Duodenal mucosa (tissue), 2 donors: ENCODE measurements at regions not wholly inside any gene's neighbourhood (a gene's known extent, or its start where the extent isn't known, plus 50 kb on each side); places are given as distances from the start of the nearest gene placed in this dataset.

Experiments used
- H3K27ac ChIP-seq: one replicate; pipeline ENCODE4 v1.7.0; 2013; ENCODE audit warnings: low read depth, low read length
- H3K27me3 ChIP-seq, 2 donors: one replicate each; pipeline ENCODE4 v1.7.0; 2013; ENCODE audit warnings: low read length in 2 of 2, control low read depth in 1 of 2; ENCODE audit not compliant: insufficient read depth in 2 of 2, control insufficient read depth in 1 of 2
- H3K36me3 ChIP-seq, 2 donors: one replicate each; pipeline ENCODE4 v1.7.0; 2013; ENCODE audit warnings: low read length in 2 of 2, control low read depth in 1 of 2; ENCODE audit not compliant: insufficient read depth in 2 of 2, control insufficient read depth in 1 of 2
- H3K4me1 ChIP-seq, 2 donors: one replicate each; pipeline ENCODE4 v1.7.0; 2013; ENCODE audit warnings: low read length in 2 of 2, control low read depth in 1 of 2; ENCODE audit not compliant: insufficient read depth in 2 of 2, control insufficient read depth in 1 of 2
- H3K4me3 ChIP-seq, 2 donors: one replicate each; pipeline ENCODE4 v1.7.0; 2013; ENCODE audit warnings: low read length in 2 of 2, low read depth in 1 of 2
- H3K9ac ChIP-seq, 2 donors: one replicate each; pipeline ENCODE4 v1.7.0; 2013; ENCODE audit warnings: low read length in 2 of 2, low read depth in 1 of 2
- H3K9me3 ChIP-seq, 2 donors: one replicate each; pipeline ENCODE4 v1.7.0; 2013; ENCODE audit warnings: low read length in 2 of 2, control low read depth in 1 of 2; ENCODE audit not compliant: control insufficient read depth in 1 of 2

DNA sequence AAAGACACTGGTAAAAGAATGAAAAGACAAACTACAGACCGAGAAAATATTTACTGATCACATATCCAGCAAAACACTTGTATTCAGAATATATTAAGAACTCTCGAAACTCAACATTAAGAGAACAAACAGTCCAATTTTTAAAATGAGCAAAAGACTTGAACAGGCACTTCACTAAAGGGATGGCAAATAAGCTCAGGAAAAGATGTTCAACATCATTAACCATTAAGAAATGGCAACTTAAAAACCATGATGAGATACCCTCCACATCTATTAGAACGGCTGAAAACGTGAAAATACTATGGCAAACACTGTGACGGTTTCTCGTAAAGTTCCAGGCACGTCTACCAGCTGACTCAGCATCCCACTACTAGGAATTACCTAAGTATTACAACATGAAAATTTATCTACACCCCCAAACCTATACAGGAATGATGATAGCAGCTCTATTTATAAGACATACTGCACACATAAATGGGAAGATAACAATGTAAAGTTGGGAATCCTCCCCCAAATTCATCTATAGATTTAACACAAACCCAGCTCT lies 86.1 kb upstream of the PROK2 start:
- no peak overlapping the region for H3K4me3 ChIP-seq
- no peaks in the 10 kb centered on the region for H3K4me1 ChIP-seq
- H3K36me3 ChIP-seq, result no peaks in the 10 kb centered on the region
- no peaks in the 10 kb centered on the region for H3K27me3 ChIP-seq
- no peak overlapping the region for H3K9ac ChIP-seq
- H3K9me3 ChIP-seq, result no peaks in the 10 kb centered on the region
- no peak overlapping the region for H3K27ac ChIP-seq

DNA sequence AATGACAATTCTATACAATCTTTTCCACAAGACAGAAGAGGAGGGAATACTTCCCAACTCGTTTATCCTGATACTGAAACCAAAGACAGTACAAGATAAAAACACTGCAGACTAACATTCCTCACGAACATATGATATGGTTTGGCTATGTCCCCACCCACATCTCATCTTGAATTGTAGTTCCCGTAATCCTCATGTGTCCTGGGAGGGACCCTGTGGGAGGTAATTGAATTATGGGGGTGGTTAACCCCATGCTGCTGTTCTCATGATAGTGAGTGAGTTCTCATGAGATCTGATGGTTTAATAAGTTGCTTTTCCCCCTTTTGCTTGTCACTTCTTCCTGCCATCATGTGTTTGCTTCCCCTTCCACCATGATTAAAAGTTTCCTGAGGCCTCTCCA lies 83.9 kb upstream of the PROK2 start:
- H3K27me3 ChIP-seq, result peaks cover 0 to 10% of the 10 kb centered on the region in 2 donors
- H3K9me3 ChIP-seq, result no peaks in the 10 kb centered on the region
- H3K27ac ChIP-seq, result no peak overlapping the region
- no peaks in the 10 kb centered on the region for H3K36me3 ChIP-seq
- no peak overlapping the region for H3K9ac ChIP-seq
- H3K4me3 ChIP-seq, result no peak overlapping the region
- no peaks in the 10 kb centered on the region for H3K4me1 ChIP-seq

DNA sequence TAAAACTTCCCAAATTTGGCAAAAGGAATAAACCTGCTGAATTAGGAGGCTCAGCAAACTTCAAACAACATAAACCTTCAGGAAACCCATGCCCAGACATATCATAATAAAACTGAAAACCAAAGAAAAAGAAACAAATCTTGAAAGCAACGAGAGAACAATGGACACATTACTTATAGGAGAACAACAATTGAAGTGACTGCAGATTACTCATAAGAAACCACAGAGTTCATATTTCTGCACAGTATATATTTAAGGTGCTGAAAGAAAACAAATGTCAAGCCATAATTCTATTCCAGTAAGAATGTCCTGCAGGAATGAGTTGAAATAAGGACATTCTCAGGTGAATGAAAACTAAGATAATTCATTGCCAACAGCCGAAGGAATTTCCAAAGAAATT lies 80.8 kb upstream of the PROK2 start:
- H3K4me1 ChIP-seq, result no peaks in the 10 kb centered on the region
- peaks cover 6 to 12% of the 10 kb centered on the region in 2 donors for H3K27me3 ChIP-seq

DNA sequence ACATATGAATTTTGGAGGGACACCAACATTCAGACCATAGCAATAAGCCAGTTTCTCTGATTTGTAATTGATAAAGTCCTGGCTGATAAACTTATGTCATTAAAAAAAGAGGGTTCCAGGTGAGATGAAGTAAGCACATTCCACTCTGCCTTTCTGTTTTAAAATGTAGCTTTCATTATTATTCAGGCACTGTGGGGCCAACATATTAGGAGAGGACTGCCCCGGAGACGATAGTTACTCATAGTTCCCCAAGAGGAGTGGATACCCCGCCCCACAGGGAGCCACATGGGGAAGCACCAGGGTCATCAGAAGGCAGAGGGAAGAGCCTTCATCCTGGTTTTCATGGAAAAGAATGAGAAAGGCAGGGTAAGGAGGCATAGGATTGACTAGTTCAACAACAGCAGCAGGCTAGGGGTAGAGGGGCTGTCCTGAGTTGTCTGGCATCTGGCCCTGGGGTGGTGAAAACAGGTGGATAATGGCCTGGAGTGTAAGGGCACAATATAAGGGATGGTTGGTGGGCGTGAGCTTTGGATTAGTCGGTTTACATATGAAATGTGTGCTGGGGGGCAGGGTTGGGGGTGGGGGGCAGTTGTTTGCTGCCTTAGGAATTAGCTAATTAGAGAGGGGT lies 78.7 kb upstream of the PROK2 start:
- H3K4me1 ChIP-seq, result no peaks in the 10 kb centered on the region
- peaks cover 6 to 12% of the 10 kb centered on the region in 2 donors for H3K27me3 ChIP-seq
- H3K9ac ChIP-seq, result no peak overlapping the region
- H3K4me3 ChIP-seq, result no peak overlapping the region
- no peak overlapping the region for H3K27ac ChIP-seq
- no peaks in the 10 kb centered on the region for H3K36me3 ChIP-seq
- peaks cover 3 to 10% of the 10 kb centered on the region in 2 donors for H3K9me3 ChIP-seq

More for the DNA sequence above, 80.8 kb upstream of the PROK2 start:
- Histone ChIP-seq H3K9me3 (peaks cover 2 to 5% of the 10 kb centered on the region in 2 donors), H3K36me3 (no peaks in the 10 kb centered on the region), H3K9ac (no peak overlapping the region), H3K27ac (no peak overlapping the region), H3K4me3 (no peak overlapping the region)

DNA sequence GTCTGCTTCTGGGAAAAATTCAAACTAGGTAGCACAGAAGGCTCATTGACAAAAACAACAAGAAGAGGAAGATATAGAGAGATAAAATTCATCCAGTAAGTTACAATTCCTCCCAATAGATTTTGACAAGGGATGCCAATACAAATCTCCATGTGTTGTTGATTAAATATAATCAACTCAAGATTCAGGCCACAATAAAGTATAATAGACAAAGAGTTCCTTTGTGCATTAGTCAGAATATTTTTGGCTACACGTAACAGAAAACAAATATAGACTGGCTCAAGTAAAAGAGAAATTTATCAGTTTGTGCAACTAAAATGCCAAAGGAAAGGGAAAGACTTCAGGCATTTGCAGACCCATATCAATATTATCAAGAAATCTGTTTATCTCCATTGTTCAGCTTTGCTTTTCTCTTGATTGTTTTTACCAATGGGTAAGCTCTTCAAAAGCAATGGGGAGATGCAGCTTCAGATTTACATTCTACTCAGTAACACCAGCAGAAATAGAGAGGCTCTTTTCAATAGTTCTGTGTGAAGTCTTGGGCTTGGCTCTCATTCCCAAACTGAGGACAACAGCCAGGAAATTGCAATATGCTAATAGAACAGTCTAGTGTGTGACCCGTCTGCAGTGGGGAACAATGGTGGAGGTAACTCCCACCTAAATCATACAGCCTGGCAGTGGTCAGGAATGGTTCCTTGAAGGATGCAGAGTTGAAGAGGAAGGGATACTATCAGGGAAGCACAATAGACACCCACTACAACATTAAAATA lies 77.6 kb upstream of the PROK2 start:
- Histone ChIP-seq H3K27me3 (peaks cover 6 to 12% of the 10 kb centered on the region in 2 donors), H3K9me3 (peaks cover 3 to 10% of the 10 kb centered on the region in 2 donors), H3K4me3 (no peak overlapping the region), H3K4me1 (no peaks in the 10 kb centered on the region), H3K27ac (no peak overlapping the region), H3K9ac (no peak overlapping the region), H3K36me3 (no peaks in the 10 kb centered on the region)

DNA sequence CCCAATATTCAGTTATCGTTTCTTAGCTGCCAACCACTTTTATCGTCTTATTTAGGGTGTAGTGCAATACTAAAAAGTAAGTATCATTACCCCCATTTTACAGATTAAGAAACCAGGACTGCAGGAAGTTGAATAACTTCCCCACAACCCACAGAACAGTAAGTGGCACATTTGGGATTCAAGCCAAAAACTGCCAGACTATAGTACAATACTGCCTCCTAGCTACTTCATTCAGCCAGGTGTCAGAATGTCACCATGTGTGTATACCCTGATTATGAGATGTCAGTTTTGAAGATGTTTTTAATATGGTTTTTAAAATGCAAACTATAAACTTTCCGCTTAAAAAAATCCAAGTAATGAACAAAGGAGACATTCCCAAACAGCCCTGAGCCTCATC lies 74.2 kb upstream of the PROK2 start:
- Histone ChIP-seq H3K27me3 (peaks cover 3 to 6% of the 10 kb centered on the region in 2 donors), H3K9me3 (peaks cover 3 to 10% of the 10 kb centered on the region in 2 donors), H3K4me3 (no peak overlapping the region), H3K9ac (no peak overlapping the region), H3K4me1 (no peaks in the 10 kb centered on the region), H3K36me3 (no peaks in the 10 kb centered on the region), H3K27ac (no peak overlapping the region)

DNA sequence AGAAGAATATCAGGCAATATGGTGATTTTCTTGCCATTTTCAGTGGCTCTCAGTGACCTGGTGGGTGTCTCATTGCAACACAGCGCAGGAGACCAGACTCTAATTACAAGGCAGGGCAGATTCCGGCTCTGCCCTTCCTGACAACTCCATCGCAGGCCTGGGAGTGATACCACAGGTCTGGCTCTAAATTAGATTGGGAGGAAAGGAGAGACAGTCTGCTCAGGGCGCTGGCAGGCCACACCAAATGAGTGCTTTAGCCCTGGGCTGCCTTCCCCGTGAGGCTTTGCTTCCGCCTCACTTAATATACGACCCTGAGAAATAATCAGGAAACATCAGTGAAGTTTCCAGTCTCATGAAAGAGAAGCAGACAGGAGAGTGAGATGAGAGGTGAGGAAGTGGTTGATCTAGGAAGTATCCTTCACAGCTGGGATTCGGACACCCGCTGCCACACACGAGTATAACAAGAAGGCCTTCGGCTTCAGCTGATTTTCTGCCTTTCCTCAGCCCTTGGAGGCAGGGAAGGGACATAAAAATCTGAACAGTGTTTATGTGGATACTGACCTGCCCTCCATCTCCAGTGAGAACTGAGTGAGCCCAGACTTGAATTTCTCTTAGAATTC lies 73.7 kb upstream of the PROK2 start:
- no peaks in the 10 kb centered on the region for H3K4me1 ChIP-seq
- peaks cover 3 to 6% of the 10 kb centered on the region in 2 donors for H3K27me3 ChIP-seq

DNA sequence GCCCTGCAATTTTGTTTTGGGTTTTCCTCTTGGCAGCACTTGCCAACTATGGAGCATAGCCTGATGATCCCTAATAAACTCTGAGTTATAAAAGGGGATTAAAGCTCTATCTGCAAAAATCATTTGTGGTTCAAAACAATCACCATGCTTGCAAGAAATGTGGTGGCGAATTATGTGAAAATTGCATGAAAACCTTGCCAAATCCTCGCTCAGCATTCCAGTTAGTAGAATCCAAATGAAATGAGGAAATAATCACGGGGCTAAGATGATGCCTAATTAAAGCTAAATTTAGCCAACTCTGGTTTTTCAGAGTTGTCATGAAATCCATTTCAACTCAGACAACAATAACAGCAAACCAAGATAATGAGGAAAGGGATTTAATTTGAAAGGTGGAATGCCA lies 73.0 kb upstream of the PROK2 start:
- no peaks in the 10 kb centered on the region for H3K4me1 ChIP-seq
- no peaks in the 10 kb centered on the region for H3K36me3 ChIP-seq
- no peak overlapping the region for H3K27ac ChIP-seq
- H3K4me3 ChIP-seq, result no peak overlapping the region
- peaks cover 3 to 10% of the 10 kb centered on the region in 2 donors for H3K9me3 ChIP-seq
- no peak overlapping the region for H3K9ac ChIP-seq
- peaks cover 3% of the 10 kb centered on the region in 2 donors for H3K27me3 ChIP-seq

More for the DNA sequence above, 73.7 kb upstream of the PROK2 start:
- peaks cover 3 to 10% of the 10 kb centered on the region in 2 donors for H3K9me3 ChIP-seq
- no peaks in the 10 kb centered on the region for H3K36me3 ChIP-seq
- no peak overlapping the region for H3K4me3 ChIP-seq
- no peak overlapping the region for H3K9ac ChIP-seq
- H3K27ac ChIP-seq, result no peak overlapping the region

DNA sequence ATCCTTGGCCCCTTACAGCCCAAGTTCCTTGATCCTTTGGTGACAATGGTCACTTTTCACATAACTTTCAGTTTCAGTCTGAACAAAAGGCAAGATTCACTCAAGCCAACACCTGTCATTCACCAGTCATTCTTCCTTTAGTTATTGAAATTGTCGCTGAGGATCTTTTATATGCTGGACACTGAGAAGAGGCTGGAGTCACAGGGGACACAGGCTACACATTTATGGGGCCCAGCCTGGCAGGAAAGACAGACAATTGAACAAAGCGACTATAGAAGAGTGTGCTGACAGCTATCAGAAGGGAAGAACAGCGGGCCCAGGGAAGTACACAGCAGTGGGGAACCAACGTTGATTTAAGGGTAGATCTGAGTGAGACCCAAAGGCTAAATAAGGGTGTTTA lies 69.8 kb upstream of the PROK2 start:
- no peaks in the 10 kb centered on the region for H3K36me3 ChIP-seq
- no peak overlapping the region for H3K4me3 ChIP-seq
- H3K9ac ChIP-seq, result no peak overlapping the region
- H3K27me3 ChIP-seq, result no peaks in the 10 kb centered on the region
- H3K9me3 ChIP-seq, result no peaks in the 10 kb centered on the region
- no peaks in the 10 kb centered on the region for H3K4me1 ChIP-seq
- H3K27ac ChIP-seq, result no peak overlapping the region

DNA sequence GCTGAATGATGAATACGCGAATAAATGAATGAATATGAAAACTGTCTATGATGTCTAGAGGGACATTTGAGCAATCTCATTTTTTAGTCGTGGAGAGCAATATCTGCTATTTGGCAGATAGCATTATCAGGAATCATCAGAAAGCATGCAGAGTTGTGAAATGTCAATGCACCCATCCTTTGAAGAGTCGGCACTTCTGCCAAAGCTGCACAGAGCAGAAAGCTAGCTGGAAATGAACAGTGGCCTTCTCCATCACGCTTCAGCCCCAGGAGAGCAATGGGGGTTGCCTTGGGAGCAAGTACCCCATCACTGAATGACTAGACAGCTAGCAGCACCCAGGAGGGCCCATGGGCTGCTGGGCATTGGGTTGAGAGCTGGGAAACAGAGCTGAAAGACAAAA lies 69.1 kb upstream of the PROK2 start:
- Histone ChIP-seq H3K4me3 (no peak overlapping the region), H3K27me3 (no peaks in the 10 kb centered on the region), H3K9me3 (no peaks in the 10 kb centered on the region), H3K36me3 (no peaks in the 10 kb centered on the region), H3K27ac (no peak overlapping the region), H3K4me1 (no peaks in the 10 kb centered on the region), H3K9ac (no peak overlapping the region)
